Pulmonary artery endothelial cell (primary cell): ENCODE measurements at regions not wholly inside any gene's neighbourhood (a gene's known extent, or its start where the extent isn't known, plus 50 kb on each side); places are given as distances from the start of the nearest gene placed in this dataset.
"Not testable (repeated sequence)": the region's sequence is repeated elsewhere in the genome, so short reads cannot be mapped to it uniquely, and the experiment has no call there.

Source experiments
- DNase-seq: peaks from one replicate; pipeline ENCODE4 v3.0.0-alpha.2; 2011; ENCODE audit warnings: low read depth, low spot score

GRCh38 chr12:28059668-28060067, 87.1 kb upstream of the PTHLH start:
- DNase-seq: no peak

DNA sequence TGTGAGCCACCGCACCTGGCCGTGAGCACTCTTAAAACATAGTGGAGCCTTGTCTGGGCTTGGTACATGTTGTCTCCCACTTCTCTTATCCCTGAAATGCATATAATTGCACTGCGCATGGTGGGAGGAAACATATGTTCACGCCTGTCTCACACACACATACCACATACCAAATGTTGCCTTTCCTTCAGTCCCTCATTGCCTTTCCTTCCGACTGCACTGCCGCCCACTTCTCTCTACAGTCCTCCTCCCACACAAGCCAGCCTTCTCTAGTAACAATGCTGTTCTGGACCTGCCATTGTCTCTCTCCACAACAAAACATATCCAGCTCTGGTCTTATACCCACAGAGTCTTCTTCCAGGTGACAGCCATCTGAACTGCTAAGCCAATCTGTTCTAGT, 88.3 kb upstream of the PTHLH start:
- no peak for DNase-seq

DNA sequence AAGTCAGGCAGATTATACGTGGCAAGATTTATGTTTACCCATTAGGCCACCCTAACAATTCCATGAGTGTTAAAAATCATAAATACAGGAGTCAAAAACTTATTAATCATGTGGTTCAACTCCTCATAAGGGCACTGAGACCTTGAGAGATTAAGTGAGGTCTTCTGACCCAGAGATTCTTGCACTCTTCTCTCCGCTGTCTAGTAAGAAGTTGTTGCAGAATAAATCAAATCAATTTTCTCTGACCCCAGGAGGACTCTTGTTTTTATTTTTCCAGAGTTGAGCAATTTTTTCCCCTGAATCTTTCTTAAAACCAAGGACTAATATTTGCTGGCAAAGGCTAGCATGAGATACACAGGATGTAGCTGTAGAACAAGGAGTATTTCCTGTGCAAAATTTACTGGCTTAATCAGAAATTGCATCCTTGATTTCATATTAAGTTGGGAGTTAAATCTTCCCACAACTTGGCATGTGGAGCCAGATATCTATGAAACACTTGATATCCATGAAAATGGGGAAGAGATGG, 90.9 kb upstream of the PTHLH start:
- DNase-seq: no peak

DNA sequence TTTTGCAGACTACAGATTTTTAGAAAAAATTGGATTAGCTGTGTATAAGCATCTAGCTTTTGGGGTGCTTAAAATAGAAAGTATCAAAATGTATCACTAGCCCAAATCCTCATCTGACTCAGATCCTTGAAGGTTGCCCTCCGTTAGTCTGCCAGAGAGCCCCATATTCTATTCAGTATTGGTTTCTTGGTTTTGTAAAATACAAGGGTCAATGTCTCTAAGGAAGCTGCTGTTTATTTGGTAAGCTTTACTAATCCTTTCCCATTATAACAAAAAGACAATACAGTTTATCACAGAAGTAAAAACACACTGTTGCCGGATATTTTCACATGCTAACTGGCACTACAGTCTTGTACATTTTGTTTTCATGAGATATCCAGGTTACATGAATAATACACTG, 92.8 kb upstream of the PTHLH start:
- peak; percentile 45 for DNase-seq

- DNase-seq: no peak
These were observed 93.5 kb upstream of the PTHLH start for GRCh38 chr12:28065889-28066630.

DNA sequence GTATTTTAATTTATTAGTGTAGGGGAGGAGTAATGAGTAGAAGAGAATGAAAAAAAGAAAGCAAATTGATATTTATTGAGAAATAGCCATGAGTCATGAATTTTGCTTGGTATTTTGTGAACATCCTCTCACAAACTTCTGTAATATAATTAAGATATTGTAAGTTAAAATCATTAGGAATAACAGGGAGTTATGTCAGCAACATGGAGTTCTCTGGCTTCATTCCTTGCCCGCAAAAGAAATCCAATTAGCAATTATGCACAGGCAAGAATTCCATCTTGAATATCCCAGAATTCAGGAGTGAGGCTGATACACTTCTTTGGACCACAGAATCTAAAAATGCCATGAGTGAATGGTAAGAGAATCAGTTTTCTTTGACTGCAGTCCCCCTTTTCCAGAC, 94.3 kb upstream of the PTHLH start:
- no peak for DNase-seq

DNA sequence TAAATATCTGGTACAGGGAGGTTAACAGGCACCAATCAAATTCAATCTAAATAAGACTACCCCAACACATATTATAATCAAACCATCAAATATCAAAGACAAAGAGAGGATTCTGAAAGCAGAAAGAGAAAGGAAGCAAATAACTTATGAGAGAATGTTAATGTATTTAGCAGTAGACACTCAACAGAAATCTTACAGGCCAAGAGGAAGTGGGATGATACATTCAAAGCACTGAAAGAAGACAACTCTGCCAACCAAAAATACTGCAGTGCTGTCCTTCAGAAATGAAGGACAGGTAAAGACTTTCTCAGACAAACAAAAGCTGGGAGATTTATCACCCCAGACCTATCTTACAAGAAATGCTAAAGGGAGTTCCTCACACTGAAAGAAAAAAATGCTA, 95.9 kb upstream of the PTHLH start:
- DNase-seq: no peak

DNA sequence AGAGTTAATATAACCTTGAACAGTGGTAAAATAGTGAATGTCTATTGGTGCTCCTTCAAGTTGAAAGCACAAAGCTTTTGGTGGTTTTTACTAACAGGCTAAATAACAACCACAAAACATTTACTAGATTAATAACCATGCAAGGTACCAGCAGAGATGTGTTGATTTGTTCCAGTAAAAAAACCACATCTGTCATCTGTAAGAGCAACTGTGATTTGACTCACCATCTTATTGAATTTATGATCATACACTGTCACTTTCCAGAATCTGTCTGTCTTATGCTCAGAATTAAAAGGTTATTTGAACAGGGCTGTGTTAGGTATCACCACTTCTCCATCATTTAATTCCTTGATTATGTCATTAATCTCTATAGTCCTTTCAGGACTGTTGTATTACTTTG, 107.0 kb upstream of the PTHLH start:
- DNase-seq: no peak

DNA sequence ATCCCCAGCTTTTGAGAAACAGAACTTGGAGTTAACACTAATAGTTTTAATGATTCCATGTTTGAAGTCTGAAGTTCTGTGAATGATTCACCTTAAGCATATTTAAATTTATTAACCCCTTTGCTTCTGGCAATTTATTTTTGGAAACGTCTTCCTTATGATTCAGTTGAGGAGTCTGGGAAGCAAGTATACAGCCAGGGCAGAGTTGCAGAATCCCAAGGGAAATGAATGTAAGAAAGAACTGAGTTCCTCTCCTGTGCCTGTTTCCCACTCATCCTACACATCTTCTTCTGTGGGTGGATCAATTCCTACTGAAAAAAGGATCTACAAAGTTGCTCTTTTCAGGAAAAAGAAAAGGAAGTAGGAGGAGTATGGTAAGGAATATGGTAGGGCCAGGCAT, 108.2 kb upstream of the CCDC91 start:
- no peak for DNase-seq

- no peak for DNase-seq
These were observed 106.2 kb upstream of the CCDC91 start for GRCh38 chr12:28083840-28084678.

DNA sequence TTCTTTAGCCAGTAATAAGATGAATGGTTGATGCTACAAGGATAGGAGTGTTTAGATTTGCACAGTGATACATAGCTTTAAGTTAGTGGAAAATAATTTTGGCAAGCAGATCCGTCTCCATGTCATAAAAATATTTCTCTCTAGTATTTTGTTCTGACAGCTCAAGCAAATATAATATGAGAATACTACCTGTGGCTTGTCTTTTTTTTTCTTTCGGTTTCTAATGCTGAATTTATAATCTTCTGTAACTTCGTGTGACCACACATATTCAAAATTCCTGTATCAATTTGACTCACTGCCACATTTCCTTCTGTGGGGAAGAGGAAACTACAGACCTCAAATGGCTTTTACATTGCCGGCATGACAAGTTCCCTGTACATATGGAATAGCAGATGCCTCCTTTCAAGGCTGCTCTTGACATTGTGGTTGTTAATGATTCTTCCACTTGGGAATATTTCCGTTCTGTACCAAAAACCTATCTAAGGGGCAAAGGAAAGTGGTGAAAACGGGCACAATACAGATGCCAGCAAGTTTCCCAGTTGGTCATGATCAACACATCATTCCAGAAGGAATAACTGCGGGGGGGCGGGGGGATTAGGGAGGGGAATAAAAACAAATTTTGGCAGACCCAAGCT, 103.6 kb upstream of the CCDC91 start:
- DNase-seq: no peak

DNA sequence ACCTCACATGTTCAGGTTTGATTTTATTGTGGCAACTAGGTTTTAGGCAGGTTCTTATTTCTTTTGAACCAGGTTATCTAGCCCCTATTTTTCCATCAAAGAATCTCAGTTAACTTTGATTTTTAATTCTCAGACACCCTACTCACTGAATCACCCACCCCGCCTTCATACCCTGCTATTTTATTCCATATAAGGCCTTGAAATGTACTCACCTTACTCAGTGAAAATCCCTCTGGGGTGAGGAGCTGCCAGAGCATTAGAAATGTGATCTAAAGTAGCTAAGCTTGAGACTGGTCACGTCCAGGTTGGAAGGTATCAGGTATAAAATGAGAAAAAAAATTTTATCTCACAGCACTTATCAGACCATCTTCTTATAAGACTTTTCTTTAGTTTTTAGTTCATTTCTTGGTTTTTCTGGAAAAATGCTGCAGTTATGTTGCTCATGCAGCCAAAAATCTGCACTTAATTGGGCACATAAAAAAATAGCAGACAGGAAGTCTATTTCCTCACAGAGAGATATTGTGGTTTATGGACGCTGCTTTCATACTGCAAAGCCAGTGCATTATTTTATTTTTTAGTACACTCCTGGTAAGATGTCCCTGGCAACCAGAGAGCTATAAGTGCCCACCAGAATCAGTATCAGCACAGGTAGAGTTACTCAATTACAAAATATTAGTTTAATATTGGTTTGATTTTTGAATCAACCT, 101.5 kb upstream of the CCDC91 start:
- DNase-seq: no peak

DNA sequence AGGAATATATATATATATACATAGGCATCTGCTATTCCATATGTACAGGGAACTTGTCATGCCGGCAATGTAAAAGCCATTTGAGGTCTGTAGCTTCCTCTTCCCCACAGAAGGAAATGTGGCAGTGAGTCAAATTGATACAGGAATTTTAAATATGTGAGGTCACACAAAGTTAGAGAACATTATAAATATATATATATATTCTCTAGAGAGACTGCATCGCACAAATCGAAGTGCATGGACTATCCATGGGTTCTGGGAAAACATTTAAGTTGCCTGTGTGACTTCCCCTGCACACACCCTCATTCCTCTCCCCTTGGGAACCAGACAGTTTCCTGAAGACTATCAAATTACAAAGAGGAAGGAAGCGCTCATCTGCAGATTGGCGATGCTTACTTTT, 100.9 kb upstream of the CCDC91 start:
- DNase-seq: no peak

DNA sequence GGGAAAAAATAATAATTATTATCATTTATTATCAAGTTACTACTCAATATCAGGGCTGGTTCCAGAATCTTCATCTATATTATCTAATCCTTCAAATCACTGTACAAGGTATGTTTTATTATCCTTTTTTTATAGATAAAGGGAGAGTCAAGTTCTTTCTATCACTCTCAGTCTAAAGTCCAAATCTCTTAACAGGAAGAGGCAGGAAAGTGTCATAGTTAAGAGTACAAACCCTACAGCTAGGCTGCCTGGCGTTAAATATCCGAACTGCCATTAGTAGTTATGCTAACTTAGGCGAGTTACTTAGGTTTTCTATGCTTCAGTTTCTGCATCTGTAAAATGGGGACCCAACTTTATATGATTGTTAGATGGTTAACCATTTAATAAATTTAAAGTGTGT, 99.4 kb upstream of the CCDC91 start:
- DNase-seq: no peak

- DNase-seq: no peak
These were observed 97.9 kb upstream of the CCDC91 start for GRCh38 chr12:28092396-28092795.

DNA sequence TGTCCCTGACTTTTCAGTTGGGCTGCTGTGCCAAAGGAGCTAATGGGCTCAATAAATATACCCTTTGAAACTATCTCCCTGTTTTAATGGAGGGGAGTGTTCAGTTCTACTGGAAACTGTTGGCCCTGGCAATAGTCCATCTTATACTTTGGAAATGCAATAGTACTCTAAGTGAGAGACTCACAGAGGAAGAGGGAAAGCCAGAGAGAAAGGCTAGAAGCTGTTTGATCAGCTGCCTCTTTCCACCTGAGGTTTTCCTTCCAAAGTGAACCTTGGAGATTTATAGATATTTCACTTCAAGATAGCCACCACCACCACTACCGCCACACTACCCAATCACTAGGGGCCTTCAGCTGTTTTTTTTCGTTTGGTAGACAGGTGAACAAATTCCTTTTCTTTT, 93.6 kb upstream of the CCDC91 start:
- no peak for DNase-seq

DNA sequence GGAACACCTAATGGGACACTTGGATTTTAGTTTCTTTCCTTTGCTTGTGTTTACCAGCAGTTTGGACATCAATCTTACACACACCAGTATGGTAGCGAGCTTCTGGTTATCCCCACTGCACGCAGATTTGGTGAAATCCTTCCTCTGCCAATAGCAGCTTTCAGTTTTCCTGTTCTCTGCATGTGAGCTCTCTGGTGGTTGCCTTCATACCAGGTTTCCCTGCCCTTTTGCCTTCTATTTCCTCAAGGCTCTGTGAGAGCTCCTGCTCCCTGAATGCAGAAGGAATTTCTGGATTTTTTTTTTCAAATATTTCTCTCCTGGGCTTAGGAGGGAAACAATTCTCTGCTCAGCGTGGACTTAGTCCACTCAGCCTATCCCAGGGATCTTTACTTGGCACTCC, 93.0 kb upstream of the CCDC91 start:
- no peak for DNase-seq

DNA sequence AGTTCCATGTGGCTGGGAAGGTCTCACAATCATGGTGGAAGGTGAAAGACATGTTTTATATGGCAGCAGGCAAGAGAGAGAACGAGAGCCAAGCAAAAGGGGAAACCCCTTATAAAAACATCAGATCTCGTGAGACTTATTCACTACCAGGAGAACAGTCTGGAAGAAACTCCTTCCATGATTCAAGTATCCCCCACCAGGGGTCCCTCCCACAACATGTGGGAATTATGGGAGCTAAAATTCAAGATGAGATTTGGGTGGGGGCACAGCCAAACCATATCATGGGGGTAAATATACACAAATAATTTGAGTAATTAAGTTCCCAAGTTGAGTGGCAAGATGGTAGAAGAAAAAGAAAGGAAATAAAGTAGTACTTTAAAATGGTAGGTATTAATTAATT, 91.0 kb upstream of the CCDC91 start:
- DNase-seq: not testable (repeated sequence)

DNA sequence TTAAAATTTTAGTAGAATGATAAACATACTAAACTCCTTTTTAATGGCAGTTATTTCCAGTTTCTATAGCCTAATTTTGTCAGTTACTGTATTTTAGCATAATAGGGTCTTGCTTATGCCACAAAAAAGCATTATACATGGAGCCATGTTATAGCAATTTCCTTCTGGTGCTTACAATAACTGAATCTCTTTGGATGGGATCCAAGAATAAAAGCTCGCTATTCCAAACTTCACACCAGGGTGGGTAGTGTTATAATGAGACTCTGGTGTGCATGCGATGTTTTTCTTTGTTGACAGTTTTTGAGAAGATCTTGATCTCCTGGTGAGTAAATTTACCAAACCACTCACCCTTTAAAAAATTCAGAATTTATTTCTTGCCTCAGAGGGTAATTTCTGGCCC, 90.4 kb upstream of the CCDC91 start:
- no peak for DNase-seq

GRCh38 chr12:28100717-28101116, 89.5 kb upstream of the CCDC91 start:
- no peak for DNase-seq

DNA sequence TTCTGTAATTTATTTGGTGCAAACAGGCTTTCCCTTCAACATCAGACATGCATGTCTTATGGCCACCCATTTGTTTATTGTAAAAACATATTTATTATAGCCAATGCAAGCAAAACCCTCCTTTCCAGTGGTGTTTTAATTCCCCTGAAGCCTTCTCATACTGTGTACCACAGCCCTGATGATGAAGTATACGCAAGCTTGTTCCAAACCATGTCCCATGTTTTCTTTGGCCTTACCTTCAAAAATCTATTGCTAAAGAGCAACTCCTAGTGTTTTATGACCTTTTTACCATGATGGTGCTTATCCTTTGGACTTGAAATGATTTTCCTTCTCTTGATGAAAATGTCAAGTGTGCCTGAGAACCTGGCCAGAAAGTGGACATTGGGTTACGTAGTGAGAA, 85.9 kb upstream of the CCDC91 start:
- no peak for DNase-seq
